T-helper 2 cell treated with Interferon-gamma antibody and Interleukin-4, amounts not matched to agents 100 ng/mL and 5 ng/mL, for 36 hours (primary cell): ENCODE measurements at regions not wholly inside any gene's neighbourhood (a gene's known extent, or its start where the extent isn't known, plus 50 kb on each side); places are given as distances from the start of the nearest gene placed in this dataset.
"Not testable (repeated sequence)": the region's sequence is repeated elsewhere in the genome, so short reads cannot be mapped to it uniquely, and the experiment has no call there.

Experiments
- intact Hi-C: fragments of 100-400 bp; cut with micrococcal nuclease; formaldehyde crosslinking; loops from one replicate; pipeline ENCODE4 v1.15.1; 2023

DNA sequence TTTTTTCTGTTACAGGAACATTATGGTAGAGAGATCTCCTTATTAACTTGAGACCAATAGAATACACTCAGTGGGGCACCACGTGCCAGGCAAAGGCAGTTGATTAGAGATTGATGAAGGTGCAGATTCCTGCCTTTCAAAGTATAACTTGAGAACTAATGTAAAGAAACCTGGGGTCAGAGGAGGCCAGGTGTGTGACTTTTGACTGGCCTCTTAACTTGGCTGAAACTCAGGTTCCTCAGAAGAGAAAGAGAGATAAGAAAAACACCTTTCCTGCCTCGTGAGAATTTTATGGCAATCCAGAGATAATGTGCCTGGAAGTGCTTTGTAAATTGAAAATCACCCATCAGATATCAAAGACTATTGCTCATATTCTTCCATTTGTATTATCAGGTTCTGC is 110.7 kb upstream of the GZMB start:
- intact Hi-C loops, result no loop called here

DNA sequence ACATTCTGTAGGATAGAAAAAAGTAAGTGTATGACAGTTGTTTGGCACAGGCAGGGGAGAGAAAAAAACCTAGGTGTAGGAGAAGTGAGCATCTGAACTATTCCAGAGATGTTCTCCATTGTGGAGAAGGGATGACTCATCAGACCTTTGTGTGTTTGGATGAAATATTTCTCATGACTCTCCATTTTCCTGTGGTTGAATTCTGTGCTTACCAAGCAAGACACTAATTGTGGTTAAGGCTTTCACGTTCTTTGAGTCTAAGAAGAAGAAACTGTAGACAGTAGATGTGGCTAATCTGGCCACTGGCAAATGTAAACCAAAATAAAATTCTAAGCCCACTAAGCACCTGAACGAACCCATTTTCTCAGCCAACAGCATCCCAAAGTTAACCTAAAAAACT is 107.9 kb upstream of the GZMB start:
- intact Hi-C loops, result no loop called here

DNA sequence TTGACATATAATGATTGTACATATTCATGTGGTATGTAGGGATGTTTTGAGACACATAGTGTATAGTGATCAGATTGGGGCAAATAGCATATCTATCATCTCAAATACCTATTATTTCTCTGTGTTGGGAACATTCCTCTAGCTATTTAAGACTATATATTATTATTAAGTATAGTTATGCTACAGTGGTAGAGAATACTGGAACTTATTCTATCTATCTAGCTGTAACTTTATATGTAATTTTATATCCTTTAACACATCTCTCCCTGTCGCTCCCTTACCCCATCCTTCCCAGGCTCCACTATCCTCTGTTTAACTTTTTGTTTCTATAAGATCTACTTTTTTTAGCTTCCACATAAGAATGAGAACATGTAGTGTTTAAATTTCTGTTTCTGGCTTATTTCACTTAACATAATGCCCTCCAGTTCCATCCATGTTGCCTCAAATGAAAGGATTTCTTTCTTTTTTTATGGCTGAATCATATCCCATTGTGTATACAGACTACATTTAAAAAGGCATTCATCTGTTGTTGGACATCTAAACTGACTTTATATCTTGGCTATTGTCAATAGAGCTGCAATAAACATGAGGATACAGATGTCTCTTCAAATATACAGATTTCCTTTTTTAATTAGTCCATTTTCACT is 102.1 kb upstream of the GZMB start:
- intact Hi-C loops, result loop anchor here (1.0 kb wide), 1 partner anchor 397 kb away; no protein-coding TSS in a partner anchor

DNA sequence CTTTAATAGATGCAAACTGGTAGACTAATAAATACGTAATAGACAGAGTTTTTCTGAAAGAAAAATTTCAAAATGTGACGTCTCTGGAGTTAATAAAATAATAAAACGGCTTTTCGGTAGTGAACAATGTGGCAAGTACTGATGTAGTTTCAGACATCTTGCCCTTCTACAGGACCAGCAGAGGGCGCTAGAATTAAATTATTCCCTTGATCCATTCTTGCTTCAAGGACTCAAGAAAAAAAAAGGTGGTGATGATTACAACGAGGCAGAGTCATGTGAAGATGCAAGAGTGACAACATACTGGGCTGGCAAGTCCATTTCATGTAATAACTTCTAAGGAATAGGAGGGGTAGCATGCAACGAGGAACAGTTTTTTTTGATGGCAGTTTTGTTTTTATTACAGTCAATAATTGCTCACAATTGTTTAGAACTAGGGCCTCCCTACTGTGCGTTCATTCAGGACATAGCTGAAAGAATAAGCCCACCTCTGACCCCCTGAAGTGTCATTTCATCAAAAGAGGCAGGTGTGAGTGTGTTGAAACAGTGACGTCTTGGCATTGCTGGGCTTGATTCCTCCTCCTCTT is 101.0 kb upstream of the GZMB start:
- intact Hi-C loops, result loop anchor here (1.0 kb wide), 1 partner anchor 398 kb away; no protein-coding TSS in a partner anchor

DNA sequence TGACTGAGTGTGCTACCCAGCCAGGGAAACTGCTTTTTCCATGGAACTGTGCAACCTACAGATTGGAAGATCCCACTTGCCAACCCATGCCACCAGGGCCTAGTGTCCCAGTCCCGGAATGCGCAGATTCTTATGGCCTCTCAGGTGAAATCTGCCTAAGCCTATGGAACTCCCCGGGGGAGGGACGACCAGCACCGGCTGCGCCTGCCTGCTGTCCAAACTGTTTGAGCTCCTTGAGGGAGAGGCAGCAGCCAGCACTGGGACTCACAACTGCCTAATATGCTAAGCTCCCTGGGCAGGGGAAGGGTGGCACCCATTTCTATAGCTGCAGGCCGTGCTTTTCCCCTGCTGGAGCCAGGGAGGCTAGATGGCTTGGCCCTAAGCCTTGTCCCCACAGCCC is 92.5 kb upstream of the GZMB start:
- intact Hi-C loops, result no loop called here

DNA sequence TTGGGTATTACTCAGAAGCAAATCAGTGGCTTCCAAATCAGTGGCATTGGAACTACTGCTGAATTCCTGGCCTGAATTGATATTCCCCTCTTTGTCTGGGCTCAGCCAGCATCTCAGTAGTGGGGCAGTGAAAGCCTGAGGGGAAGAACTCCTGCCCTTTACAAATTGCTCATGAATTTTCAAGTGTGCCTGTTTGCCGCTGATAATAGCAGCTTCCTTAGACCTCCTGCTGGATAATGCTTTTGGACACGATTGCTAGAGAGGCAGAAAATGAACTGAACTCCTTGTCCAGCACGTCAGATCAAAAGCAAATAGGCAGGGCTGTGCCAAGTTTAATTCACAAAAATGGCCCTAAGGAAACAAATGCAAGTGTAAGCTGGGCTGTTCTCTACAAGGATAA is 91.3 kb upstream of the GZMB start:
- intact Hi-C loops, result no loop called here

DNA sequence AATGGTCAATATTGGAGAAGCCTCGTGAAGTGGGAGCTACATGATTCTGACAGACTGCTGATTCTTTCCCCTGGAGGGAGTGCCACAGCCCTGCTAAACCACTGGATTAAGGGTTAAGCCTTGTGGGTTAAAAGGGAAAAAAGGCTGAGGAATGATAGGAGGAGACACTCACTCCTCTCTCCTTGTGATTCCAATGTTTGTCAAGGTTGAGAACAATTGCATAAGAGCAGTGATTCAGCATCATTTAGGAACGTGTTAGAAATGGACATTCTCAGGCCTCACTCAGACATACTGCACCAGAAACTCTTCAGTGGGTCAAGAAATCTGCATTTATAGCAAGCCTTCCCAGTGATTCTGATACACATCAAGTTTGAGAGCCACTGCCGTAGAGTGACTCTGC is 87.8 kb upstream of the GZMB start:
- intact Hi-C loops, result no loop called here

DNA sequence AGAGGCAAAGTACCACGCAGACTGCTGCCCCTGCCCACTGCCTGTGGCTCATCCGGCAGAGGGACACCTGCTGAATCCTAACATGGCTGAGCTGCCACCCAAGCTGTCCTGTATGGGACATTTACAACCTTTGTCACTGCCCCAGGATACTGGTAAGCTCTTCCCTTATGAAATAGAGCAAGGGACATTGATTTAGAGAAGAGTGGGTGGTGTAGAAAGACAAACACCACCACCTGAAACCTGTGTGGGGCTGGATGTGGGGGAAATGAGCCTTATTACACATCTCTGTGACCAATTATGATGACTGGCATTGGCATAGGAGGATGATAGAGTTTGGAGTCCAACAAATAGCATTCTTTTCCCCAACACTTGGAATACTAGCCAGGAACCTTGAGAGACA is 81.2 kb upstream of the GZMB start:
- intact Hi-C loops, result no loop called here

DNA sequence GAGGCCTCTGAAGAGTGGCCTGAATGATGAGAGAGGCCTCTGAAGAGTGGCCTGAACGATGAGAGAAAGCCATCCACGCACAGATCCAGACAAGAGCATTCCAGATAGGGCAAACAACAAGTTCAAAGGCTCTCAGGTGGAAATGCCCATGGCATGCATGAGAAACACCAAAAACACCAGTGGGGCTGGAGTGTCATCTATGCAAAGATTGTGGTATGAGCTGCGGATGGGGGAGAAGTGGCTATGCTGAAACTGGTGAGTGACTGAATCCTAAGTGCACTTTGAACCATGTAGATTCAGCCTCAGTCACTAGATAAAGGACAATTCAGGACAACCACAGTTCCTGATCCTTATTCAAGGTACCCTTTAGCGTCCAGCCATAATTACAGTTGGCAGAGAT is 79.4 kb upstream of the GZMB start:
- intact Hi-C loops, result no loop called here

DNA sequence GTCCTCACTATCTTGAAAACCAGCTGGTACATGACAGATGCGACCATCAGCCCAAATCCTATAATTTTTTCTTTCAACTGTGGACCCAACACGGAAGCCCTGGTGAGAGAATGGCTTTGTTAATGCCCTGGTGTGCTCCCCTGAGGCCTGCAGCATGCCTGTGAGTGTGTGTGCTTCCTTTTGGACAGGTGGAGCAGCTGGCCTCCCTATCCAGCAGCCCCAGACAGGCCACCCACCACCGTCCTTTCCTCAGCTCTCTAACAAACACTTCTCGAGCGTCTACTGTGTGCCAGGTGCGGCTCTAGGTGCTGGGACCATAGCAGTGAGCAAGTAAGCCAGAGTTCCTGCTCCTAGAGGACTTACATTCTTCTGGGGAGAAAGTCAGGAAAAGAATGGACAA is 78.9 kb upstream of the GZMB start:
- intact Hi-C loops, result no loop called here

DNA sequence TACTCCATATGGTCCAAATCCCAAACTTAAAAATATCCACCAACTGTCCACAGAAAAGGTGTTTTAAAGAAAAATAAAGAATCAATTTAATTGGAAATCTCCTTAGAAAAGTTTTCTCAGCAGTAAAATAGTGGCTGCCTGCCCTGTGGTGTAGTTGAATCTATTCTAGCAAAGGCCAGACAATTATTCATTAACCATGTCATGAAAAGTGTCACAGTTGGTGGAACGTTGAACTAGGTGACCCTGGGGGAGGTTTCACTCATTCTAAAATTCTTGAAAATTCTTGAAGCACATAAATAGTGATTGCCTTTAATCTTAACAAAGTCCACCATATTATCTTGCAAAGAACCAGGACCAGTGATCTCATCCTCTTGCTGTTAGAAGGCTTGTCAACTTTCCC is 78.4 kb upstream of the GZMB start:
- intact Hi-C loops, result no loop called here

DNA sequence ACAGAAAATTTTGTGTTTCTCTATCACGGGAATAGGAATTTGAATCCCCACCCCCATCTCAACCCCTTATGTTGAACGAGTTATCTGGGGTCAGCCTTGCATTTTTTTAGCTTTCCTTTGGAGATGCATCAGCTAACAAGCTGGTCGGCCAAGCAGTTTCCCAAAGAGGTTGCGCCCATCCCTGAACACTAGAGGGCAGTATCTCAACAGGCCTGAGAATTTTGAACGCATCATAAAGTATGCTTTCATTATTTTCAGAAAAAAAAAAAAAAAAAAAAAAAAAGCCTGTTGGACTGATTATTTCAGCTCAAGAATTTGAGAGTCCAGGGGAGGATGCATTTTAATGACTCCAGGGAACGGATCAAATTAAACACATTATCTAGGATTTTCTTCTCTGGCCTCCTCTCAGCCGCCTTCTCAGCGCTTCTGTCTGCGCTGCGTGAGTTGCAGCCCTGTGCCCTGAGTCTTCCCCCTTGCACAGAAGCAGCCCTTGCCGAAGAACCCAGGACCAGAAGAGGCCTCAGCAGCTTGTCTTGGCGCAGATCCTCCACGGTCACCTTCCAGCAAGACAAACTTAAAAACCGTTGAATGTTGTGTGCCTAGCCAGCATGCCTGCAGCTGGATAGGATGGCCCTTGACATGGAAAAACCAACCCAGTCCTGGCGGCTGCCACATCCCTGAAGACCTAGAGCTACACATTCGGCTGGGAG is 76.6 kb upstream of the GZMB start:
- intact Hi-C loops, result loop anchor here (1.0 kb wide), 1 partner anchor 423 kb away; no protein-coding TSS in a partner anchor

DNA sequence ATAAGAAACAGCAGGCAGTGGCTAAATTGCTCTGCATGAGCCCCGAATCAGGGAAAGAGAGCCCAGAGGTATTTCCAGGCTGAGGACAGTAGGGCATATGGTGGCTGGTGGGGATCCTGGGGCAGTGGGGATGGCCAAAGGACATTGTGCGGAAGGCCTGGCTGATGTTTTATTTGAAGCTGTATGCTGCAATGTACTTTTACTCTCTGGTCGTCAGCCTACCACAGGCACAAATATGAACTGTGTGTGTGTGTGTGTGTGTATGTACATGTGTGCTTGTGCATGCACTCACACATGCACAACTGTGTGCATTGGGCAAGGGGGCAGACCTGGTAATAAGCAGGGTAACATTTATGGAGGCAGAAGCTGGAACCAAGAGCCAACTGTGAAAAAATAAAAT is 74.7 kb upstream of the GZMB start:
- intact Hi-C loops, result no loop called here

DNA sequence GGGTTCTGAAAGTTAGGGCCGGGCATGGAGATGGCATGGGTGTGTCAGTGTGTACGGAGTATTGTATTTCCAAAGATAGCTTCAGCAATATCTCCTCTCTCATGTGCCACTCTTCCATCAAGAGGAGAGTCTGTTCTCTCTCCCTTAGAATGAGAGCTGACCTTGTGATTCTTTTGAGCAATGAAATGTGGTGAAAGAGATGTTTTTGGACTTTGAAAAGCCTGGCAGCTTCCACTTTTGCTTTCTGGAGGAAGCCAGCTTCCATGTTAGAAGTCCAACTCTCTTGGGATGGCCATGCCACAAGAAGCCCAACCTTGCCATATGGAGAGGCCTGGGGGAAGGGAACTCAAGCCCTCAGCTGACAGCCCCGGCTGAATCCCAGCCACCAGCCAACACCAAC is 72.4 kb upstream of the GZMB start:
- intact Hi-C loops, result no loop called here

DNA sequence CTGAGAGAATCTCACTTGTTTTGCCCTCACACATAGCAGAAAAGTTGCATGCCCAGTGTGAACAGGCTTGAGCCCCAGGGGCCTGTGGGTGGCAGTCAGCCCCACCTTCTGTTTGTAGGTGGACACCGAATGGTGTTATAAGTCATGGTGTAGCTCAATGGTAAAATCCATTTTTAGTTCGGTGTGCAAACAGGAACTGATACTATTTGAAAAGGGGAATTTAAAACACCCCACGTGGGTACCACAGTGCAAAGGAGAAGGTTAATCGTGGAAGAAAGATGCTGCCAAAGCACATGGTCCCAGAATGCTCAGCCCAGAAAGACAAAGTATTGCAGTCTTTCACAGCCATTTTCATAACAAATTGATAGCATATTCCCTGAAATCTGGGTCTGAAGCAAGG is 71.8 kb upstream of the GZMB start:
- intact Hi-C loops, result no loop called here

DNA sequence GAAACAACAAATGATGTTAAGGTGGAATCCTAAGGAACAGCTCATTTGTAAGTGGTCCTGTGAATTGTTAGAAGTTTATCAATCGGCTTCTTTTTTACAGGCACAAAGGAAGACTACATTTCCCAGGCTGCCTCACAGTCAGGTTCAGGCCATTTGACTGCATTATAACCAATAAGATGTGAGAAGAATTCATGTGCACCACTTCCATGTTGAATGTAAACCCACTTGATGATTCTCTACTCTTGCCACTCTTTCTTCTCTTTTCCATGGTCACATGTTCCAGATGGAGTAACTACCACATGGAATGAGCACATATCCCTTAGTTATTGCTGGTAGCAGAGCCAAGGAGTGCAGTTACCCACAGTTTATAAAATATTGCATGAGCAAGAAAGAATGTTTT is 67.1 kb upstream of the GZMB start:
- intact Hi-C loops, result no loop called here

DNA sequence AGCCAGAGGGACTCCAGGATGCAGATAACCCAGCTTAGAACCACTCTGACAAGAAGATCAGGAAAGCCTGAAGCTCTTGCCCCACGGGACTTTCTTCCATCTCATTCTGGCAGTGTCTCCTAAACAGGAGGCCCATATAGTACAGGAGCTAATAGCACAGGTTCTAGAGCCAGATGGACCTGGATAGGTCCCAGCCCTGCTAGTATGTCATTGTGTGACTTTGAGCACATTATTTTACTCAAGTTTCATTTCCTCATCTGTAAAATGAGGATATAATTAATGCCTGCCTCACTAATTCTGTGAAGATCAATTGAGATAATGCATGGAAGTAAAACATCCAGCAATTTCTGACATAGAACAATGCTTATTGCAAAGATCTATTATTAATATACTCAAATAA is 66.5 kb upstream of the GZMB start:
- intact Hi-C loops, result no loop called here

DNA sequence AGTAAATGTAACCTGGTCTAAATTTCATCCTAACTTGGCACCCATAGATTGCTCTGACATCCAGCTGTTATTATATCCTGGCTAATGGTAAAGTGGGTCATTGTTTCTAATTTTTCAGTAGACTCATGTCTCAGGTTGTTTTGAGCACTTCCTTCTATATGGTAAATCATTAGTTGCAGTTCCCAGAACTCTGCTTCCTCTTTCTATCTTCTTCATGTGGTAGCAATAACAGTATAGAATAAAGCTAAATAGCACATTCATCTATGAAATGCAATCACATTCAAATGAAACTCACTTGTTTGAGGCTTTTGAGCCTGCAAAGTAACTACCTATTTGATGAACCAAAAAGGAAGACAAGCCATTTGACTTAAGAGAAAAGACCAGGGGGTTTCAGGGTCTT is 65.1 kb upstream of the GZMB start:
- intact Hi-C loops, result no loop called here

DNA sequence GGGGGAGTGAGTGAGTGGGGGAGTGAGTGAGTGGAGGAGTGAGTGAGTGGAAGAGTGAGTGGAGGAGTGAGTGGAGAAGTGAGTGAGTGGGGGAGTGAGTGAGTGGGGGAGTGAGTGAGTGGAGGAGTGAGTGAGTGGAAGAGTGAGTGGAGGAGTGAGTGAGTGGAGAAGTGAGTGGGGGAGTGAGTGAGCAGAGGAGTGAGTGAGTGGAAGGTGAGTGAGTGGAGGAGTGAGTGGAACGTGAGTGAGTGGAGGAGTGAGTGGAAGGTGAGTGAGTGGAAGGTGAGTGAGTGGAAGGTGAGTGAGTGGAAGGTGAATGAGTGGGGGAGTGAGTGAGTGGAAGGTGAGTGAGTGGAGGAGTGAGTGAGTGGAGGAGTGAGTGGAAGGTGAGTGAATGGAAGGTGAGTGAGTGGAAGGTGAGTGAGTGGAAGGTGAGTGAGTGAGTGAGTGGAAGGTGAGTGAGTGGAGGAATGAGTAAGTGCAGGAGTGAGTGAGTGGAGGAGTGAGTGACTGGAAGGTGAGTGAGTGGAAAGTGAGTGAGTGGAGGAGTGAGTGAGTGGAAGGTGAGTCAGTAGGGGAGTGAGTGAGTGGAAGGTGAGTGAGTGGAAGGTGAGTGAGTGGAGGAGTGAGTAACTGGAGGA is 62.4 kb upstream of the GZMB start:
- intact Hi-C loops, result not testable (repeated sequence)

DNA sequence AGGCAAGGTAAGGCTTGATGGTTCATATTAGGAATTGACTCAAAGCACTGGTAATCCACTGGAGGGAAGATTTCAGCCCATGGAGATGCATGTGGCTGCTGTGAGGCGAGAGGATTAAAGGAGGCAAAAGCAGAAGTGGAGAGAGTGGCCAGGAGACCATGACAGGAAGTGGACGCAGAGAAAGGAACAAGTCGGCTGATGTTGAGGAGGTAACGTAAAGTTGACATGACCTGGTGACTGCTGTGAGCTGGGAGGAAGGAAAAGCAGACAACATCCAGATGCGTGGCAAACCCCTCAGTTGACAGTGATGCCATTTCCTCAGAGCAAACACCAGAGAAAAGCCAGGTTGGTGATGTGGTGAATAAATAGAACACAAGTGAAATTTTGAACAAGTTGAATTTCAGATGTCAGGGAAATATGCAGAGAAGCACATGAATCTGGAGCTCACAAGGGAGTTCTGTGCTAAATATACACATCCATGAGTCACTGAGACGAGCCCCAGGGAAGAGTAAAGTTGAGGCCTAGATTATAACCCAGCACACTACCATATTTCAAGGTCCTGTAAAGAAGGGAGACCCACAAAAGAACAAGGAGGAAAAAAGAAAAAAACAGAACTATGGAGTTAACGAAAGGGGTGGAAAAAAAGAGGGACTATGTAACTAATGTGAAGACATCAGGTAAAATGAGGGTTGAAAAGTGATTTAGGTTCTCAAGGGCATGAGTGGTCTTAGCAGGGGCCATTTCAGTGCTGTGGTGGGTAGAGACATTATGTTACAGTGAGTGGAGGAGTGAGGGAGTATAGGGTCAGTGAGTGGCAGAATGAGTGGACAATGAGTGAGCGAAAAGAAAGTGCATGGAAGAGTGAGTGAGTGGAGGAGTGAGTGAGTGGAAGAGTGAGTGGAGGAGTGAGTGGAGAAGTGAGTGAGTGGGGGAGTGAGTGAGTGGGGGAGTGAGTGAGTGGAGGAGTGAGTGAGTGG is 61.6 kb upstream of the GZMB start:
- intact Hi-C loops, result no loop called here

DNA sequence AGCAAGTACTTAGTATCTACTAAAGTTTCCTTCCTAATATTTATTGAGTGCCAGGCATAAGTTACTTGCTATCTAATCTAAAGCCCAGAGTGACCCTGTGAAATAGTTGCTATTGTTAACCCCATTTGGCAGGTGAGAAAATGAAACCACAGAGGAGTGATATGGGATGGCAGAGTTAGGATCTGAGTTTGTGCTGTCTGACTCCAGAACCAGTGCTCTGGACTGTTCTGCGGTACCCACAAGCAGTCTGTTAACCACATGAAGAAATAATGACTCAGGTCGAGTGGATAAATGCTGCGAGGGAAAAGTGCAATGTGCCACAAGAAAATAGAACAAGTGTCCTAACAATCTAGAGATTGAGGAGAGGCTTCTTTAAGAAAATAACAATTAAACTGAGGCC is 60.7 kb upstream of the GZMB start:
- intact Hi-C loops, result loop anchor here (5.0 kb wide), 1 partner anchor 87 kb away; the partner anchor contains the start of gene GZMH
